ENCODE measurements at regions not wholly inside any gene's neighbourhood (a gene's known extent, or its start where the extent isn't known, plus 50 kb on each side); places are given as distances from the start of the nearest gene placed in this dataset.

DNA sequence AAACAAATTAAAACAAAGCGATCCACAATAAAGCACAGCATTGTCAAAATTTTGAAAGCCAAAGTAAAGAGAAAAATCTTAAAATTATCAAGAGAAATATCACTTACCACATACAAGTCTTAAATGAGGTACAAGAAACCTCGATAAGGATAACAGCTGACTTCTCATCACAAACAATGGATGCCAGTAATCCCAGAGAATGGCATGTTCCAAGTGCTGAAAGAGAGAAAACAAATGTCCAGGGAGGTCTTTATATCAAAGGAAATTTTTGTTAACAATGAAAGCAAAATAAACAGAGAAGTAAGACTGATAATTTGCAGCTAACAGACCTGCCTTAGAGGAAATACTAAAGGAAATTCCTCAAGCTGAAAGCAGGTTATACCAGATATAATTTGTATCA is 460.4 kb upstream of the HS3ST1 start:
- ChIA-PET CTCF (no interaction called here), POLR2A (no interaction called here)
- no peak for DNase-seq (ENCODE audit: extremely low spot score)
- TF ChIP-seq CTCF (IDR thresholded peaks at IDR 0.05; ENCODE audit: control extremely low read depth, extremely low read depth, low read depth, missing control alignments), result no peak

DNA sequence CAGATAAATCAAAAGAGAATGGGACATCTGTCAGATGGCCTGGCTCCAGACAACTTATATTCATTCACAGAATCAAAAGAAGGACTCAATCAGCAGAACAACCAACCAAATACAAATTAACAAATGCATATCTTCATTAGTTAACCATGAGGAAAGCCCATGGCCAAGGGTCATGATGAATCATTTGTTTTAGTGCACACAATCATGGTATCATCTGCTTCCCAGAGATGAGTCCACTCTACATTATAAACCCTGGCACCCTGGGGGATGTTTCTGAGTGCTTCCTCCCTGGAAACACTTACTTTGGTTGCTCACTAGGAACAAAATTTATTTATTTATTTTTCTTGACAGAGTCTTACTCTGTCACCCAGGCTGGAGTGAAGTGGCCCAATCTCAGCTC is 453.3 kb upstream of the HS3ST1 start:
- CTCF ChIA-PET, result interaction anchor here (1.0 to 1.3 kb wide), 2 partner anchors 10 to 13 kb away, joined by 4 to 5 read pairs; no protein-coding TSS in a partner anchor
- DNase-seq (ENCODE audit: extremely low spot score), result no peak
- POLR2A ChIA-PET, result no interaction called here
- no peak for TF ChIP-seq CTCF (IDR thresholded peaks at IDR 0.05; ENCODE audit: control extremely low read depth, extremely low read depth, low read depth, missing control alignments)

DNA sequence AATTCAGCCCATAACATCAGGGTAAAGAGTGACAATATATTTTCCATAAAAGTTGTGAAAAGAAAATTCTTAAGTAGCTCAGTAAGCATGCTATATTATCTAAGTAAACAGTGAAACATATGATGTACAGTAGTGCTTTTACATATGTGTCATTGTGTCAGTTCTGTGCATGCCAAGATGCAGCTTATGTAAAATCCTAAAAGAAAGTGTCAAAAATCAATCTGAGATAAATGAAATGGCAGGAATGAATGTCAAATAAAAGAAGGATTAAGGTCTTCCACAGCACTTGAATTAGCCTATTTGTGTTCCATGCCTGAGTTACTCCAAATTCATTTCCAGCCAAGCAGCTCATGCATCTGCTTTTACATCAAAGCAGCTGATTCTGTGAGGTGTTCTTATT is 452.7 kb upstream of the HS3ST1 start:
- DNase-seq (ENCODE audit: extremely low spot score), result no peak
- POLR2A ChIA-PET, result no interaction called here

GRCh38 chr4:11878241-11878640 is 449.5 kb upstream of the HS3ST1 start:
- no peak for DNase-seq (ENCODE audit: extremely low spot score)
- CTCF ChIA-PET, result no interaction called here
- POLR2A ChIA-PET, result no interaction called here
- TF ChIP-seq CTCF (IDR thresholded peaks at IDR 0.05; ENCODE audit: control extremely low read depth, extremely low read depth, low read depth, missing control alignments), result no peak

More for the DNA sequence above, 452.7 kb upstream of the HS3ST1 start:
- CTCF ChIA-PET, result interaction anchor here (1.0 to 1.3 kb wide), 2 partner anchors 9 to 13 kb away, joined by 4 to 5 read pairs; no protein-coding TSS in a partner anchor
- no peak for TF ChIP-seq CTCF (IDR thresholded peaks at IDR 0.05; ENCODE audit: control extremely low read depth, extremely low read depth, low read depth, missing control alignments)

DNA sequence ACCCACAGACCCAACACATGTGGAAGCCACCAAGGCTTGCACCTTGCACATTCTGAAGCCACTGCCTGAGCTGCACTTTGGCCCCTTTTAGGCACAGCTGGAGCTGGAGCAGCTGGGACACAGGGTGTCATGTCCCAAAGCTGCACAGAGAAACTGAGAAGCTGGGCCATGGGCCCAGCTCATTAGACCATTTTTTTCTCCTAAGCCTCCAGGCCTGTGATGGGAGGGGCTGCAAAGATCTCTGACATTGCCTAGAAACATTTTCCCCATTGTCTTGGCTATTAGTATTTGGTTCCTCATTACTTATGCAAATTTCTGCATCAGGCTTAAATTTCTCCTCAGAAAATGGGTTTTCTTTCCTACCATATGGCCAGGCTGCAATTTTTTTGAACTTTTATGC is 447.4 kb upstream of the HS3ST1 start:
- no peak for DNase-seq (ENCODE audit: extremely low spot score)
- TF ChIP-seq CTCF (IDR thresholded peaks at IDR 0.05; ENCODE audit: control extremely low read depth, extremely low read depth, low read depth, missing control alignments), result no peak
- CTCF ChIA-PET, result no interaction called here
- POLR2A ChIA-PET, result no interaction called here

- POLR2A ChIA-PET, result no interaction called here
- DNase-seq (ENCODE audit: extremely low spot score), result no peak
Measured at GRCh38 chr4:11869191-11869870, 440.6 kb upstream of the HS3ST1 start.

More at GRCh38 chr4:11869191-11869870, 440.6 kb upstream of the HS3ST1 start:
- CTCF ChIA-PET, result interaction anchor here (1.2 kb wide), 1 partner anchor 12 kb away, joined by 5 read pairs; no protein-coding TSS in a partner anchor
- TF ChIP-seq CTCF (IDR thresholded peaks at IDR 0.05; ENCODE audit: control extremely low read depth, extremely low read depth, low read depth, missing control alignments), result no peak
